ENCODE measurements at regions not wholly inside any gene's neighbourhood (a gene's known extent, or its start where the extent isn't known, plus 50 kb on each side); places are given as distances from the start of the nearest gene placed in this dataset.
"Not testable (repeated sequence)": the region's sequence is repeated elsewhere in the genome, so short reads cannot be mapped to it uniquely, and the experiment has no call there.

- no peak for DNase-seq
- Histone ChIP-seq H3K4me1 (no peaks in the 10 kb centered on the region), H3K9me3 (no peaks in the 10 kb centered on the region), H3K27me3 (no peaks in the 10 kb centered on the region), H3K36me3 (no peaks in the 10 kb centered on the region), H3K4me3 (ENCODE audit: low read depth, low read length) (no peak overlapping the region)
- no peak for TF ChIP-seq CTCF (IDR thresholded peaks at IDR 0.05; ENCODE audit: low read depth, low read length)
Observed at GRCh38 chr9:102941868-102942267, 53.3 kb upstream of the CYLC2 start.

GRCh38 chr9:102922526-102922925, 72.6 kb upstream of the CYLC2 start:
- H3K36me3 ChIP-seq, result no peaks in the 10 kb centered on the region
- H3K27me3 ChIP-seq, result no peaks in the 10 kb centered on the region
- no peak for TF ChIP-seq CTCF (IDR thresholded peaks at IDR 0.05; ENCODE audit: low read depth, low read length)
- H3K9me3 ChIP-seq, result no peaks in the 10 kb centered on the region
- DNase-seq, result no peak
- no peaks in the 10 kb centered on the region for H3K4me1 ChIP-seq
- no peak overlapping the region for H3K4me3 ChIP-seq (ENCODE audit: low read depth, low read length)

GRCh38 chr9:102911185-102911584, 83.9 kb upstream of the CYLC2 start:
- no peak for TF ChIP-seq CTCF (IDR thresholded peaks at IDR 0.05; ENCODE audit: low read depth, low read length)
- Histone ChIP-seq H3K27me3 (no peaks in the 10 kb centered on the region), H3K36me3 (no peaks in the 10 kb centered on the region)

GRCh38 chr9:102905795-102906194, 89.3 kb upstream of the CYLC2 start:
- not testable (repeated sequence) for H3K4me1 ChIP-seq, H3K36me3 ChIP-seq

More at GRCh38 chr9:102911185-102911584, 83.9 kb upstream of the CYLC2 start:
- H3K9me3 ChIP-seq, result no peaks in the 10 kb centered on the region
- H3K4me1 ChIP-seq, result no peaks in the 10 kb centered on the region
- no peak for DNase-seq
- H3K4me3 ChIP-seq (ENCODE audit: low read depth, low read length), result no peak overlapping the region

GRCh38 chr9:102892025-102892424, 103.1 kb upstream of the CYLC2 start:
- Histone ChIP-seq H3K9me3 (no peaks in the 10 kb centered on the region; the same call in 1 of the 2 replicates), H3K36me3 (no peaks in the 10 kb centered on the region), H3K4me3 (ENCODE audit: low read depth, low read length) (no peak overlapping the region), H3K4me1 (no peaks in the 10 kb centered on the region), H3K27me3 (no peaks in the 10 kb centered on the region)
- no peak for TF ChIP-seq CTCF (IDR thresholded peaks at IDR 0.05; ENCODE audit: low read depth, low read length)
- no peak for DNase-seq

More at GRCh38 chr9:102905795-102906194, 89.3 kb upstream of the CYLC2 start:
- peak; percentile 27 for DNase-seq
- H3K27me3 ChIP-seq; H3K4me3 ChIP-seq (ENCODE audit: low read depth, low read length); H3K9me3 ChIP-seq: not testable (repeated sequence)

- H3K4me1 ChIP-seq; H3K9me3 ChIP-seq; H3K36me3 ChIP-seq; DNase-seq; H3K4me3 ChIP-seq (ENCODE audit: low read depth, low read length); H3K27me3 ChIP-seq: not testable (repeated sequence)
Observed at GRCh38 chr9:102888747-102889146, 106.4 kb upstream of the CYLC2 start.

GRCh38 chr9:102875687-102876086, 119.4 kb upstream of the CYLC2 start:
- no peaks in the 10 kb centered on the region for H3K36me3 ChIP-seq
- no peaks in the 10 kb centered on the region for H3K27me3 ChIP-seq
- no peak for DNase-seq
- no peak for TF ChIP-seq CTCF (IDR thresholded peaks at IDR 0.05; ENCODE audit: low read depth, low read length)
- H3K4me3 ChIP-seq (ENCODE audit: low read depth, low read length), result no peak overlapping the region
- no peaks in the 10 kb centered on the region for H3K4me1 ChIP-seq
- H3K9me3 ChIP-seq, result no peaks in the 10 kb centered on the region

Data from BE2C (cell line).